GM21619 (cell line): ENCODE measurements at regions not wholly inside any gene's neighbourhood (a gene's known extent, or its start where the extent isn't known, plus 50 kb on each side); places are given as distances from the start of the nearest gene placed in this dataset.

Source experiments
- ATAC-seq: cut with Tn5 transposase; IDR thresholded peaks from one replicate; pipeline ENCODE4 v1.9.1; 2021; ENCODE audit not compliant: unreplicated experiment

GRCh38 chr9:80417211-80417773, 845.5 kb downstream of the TLE4 start:
- ATAC-seq = no peak

DNA sequence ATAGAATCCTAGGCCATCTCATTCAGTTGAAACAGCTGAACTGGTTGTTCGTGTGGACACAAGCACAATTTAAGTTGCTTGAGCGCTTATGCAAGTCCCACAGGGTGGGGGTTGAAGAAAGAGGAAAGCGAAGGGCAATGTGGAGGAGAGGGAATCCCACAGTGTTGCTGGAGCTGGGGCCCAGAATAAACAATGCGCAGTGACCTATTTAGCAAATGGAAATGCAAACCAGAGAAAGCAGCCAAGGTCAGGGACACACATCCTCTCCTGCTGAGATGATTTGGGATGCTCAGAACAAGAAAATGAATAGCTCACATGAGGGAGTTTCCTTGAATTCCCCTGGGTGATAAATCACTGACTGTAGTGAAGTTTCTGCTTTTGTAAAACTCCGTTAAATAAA, 838.3 kb downstream of the TLE4 start:
- no peak for ATAC-seq

GRCh38 chr9:80407220-80407619, 835.5 kb downstream of the TLE4 start:
- ATAC-seq = no peak

DNA sequence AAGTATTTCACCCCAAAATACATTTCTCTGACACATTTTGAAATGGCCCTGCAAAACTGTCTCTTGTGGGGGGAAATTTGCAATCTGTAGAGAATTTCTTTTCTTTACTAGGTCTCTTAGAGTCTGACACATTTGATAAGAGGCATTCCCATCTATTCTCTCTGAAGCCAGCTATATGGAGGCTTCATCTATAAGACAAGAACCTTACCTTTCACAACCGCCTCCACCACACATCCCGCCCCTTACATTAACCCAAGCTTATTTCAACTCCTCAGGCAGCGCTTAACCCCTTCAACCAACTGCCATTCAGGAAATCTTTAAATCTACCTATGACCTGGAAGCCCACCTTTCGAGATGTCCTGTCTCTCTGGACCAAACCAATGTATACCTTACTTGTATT, 829.5 kb downstream of the TLE4 start:
- ATAC-seq = no peak

DNA sequence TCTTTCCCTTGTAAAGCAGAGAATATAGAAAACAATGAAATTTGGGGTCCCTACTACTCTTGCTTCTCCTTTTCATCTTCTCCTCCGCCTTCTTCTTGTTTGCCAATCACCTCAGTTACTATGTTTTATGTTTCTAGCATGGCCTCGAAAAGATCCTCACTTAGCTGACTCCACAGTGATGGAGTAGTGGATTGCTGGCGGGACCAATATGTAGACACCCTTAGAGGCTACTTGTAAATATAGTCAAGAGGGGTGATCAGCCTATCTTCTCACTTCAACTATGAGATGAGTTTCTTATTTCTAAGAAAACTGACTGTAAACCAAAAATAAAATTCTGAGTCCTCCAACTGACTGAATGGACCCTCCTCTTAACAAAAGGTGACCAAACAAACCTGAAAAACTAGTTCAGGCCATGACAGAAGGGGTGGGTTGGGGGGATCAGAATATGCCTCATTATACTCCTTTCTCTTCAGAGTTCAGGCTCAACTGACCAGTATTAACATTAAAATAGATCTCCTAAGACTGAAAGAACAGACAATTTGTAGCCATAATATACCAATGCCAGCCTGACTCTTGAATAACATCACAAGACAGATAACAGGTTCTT, 829.0 kb downstream of the TLE4 start:
- no peak for ATAC-seq

GRCh38 chr9:80399606-80400005, 827.8 kb downstream of the TLE4 start:
- no peak for ATAC-seq

GRCh38 chr9:80387828-80388227, 816.1 kb downstream of the TLE4 start:
- ATAC-seq = no peak

DNA sequence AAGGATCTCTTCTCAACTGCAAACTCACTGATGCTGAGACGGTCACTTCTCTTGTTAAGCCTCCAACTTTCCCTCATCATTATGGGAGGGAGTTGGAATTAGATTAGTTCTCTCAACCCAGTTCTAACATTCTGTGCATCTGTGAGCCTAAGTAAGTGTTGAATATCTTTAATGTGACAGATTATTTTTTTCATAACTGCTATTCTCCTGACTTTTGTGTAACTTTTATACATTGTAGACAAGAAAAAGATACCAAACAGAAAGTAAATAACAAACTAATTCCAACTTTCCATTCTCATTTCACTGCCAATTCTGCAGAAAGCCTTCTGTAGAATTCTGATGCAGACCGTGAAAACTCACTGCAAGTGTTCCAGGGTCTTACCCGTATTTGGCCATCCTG, 813.5 kb downstream of the TLE4 start:
- ATAC-seq = no peak

GRCh38 chr9:80383331-80383730, 811.6 kb downstream of the TLE4 start:
- ATAC-seq = no peak

GRCh38 chr9:80382211-80382891, 810.6 kb downstream of the TLE4 start:
- no peak for ATAC-seq

DNA sequence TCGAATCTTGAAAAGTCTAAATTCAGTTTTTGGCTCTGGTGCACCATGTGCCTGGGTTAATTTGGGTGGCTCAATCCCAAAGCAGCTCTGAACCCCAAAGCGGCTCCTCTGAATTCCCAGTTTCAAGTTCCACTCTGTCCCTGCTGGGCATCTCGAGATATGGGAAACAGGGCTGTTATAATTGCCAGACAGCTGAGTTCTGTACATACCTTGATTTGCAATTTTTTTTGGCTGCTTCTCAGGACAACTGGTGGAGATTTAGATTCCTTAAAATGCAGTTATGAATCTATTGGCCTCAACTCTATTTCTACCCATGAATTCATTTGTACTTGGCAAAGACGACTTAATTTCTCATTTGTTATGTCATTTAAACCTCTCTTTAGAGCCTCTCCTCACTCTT, 808.5 kb downstream of the TLE4 start:
- no peak for ATAC-seq

DNA sequence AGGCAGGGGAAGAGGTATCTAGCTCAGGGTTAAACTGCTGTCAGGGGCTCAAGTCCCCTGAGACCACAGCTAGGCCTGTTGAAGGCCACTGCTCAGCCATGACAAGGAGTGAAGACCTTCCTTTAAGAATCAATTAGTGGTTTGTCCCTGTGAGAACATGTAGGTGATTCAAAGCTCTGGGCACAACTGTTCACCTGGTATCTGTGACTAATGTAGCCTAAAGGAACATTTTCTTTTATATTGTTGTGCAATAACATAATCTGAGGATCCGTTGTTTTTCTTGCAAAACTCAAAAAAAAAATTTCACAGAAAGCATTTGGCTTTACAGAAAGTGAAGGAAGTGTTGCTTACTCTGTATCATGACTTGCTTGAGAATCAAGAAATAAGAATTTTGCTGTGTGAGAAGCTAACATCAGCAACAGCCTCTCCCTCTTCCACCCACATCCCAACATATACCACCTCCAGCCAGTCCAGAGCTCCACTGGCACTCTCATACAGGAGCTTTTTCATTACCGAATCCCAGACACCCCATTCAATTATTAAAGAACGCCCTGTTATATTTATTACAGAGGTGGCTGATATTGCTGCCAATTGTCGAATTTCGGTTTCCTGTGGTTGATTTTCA, 807.0 kb downstream of the TLE4 start:
- ATAC-seq = no peak

- no peak for ATAC-seq
Observed at GRCh38 chr9:80376180-80376579, 804.4 kb downstream of the TLE4 start.

DNA sequence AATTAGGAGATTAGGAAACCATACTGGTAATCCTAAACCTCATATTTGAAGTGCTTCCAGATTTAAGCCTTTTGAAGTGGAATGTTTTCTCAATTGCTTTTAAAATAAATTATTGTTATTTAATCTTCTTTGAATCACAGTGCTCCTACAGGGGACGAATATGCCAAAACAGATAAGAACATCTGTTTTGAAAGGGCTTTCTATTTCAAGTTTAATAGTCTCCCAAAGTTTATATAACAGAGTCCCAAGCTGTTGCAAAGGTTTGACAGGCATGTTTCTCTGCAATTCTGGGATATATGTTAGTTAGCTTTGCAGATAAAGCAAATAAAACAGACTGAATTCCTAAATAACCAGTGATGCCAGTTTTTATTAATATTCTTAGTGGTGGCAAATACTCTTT, 803.7 kb downstream of the TLE4 start:
- ATAC-seq = no peak

DNA sequence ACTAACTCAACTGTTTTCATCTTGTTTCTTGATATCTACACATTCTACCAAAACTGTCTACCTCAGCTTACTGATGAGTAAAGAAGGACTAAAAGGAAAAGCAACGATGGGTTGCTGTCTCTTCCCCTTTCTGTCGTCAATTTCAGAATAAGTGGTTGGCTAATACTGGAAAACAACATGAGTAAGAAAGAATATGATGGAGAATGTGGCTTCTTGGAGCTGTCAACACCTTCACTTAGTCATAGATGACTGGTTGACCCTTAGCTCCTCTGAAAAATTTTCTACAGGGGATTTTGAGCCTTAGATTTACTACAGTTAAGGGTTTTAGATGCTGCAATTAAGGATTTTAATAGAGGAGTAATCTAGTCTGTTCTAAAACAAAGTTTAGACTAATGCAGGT, 797.9 kb downstream of the TLE4 start:
- no peak for ATAC-seq

- no peak for ATAC-seq
Observed at GRCh38 chr9:80366626-80367025, 794.9 kb downstream of the TLE4 start.

GRCh38 chr9:80359941-80360881, 788.4 kb downstream of the TLE4 start:
- no peak for ATAC-seq

DNA sequence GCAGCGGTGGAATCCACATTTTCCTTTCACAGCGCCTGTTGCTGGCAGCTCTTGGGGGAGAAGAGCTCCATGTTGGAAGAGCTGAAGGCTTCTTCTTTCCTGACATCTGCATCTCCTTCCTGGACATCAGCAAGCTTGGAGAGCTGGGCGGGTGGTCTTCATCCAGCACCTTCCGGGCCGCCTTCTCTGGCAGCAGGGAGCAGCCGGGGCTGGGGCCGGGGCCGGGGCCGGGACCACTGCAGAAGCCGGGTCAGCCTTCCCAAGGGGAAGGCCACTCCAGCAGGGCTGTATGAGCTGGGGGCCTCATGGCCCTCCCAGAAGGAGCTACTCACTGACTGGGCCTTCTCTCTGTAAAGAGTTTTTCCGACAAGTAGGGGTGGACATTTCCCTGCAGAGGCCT, 787.5 kb downstream of the TLE4 start:
- ATAC-seq = no peak

- no peak for ATAC-seq
Observed at GRCh38 chr9:80352967-80353366, 781.2 kb downstream of the TLE4 start.

GRCh38 chr9:80351612-80352011, 779.8 kb downstream of the TLE4 start:
- ATAC-seq = no peak

DNA sequence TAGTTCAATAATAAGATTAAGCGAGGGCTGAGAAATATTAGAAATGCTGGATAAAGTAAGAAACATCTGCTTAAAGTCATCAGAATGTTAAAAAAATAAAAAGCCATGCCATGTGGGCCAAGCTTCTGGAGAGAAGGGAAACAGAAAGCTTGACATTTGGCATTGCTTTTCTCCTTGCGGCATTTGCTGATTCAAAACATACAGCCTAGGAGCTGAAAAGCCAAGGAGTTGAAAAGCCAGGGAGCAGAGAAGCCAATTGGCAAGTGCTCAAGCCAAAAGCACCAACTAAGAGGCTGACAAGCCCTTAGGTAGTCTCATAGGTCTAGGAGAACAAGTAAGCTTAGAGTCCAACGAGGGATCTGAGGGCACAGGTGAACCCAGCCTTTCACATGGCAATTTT, 754.3 kb downstream of the TLE4 start:
- ATAC-seq = no peak
